ENCODE measurements at regions not wholly inside any gene's neighbourhood (a gene's known extent, or its start where the extent isn't known, plus 50 kb on each side); places are given as distances from the start of the nearest gene placed in this dataset.

- TF ChIP-seq CTCF (conservative IDR thresholded peaks at IDR 0.05; ENCODE audit: low read depth in 2 of 2): no peak
- no peak for TF ChIP-seq EZH2phosphoT487 (IDR thresholded peaks at IDR 0.05; ENCODE audit: unreplicated experiment)
- TF ChIP-seq EZH2 (IDR thresholded peaks at IDR 0.05; ENCODE audit: low read depth, unreplicated experiment): no peak
- no peak for TF ChIP-seq CREB1 (CRISPR knock-in tag; IDR thresholded peaks at IDR 0.05; ENCODE audit: low read depth)
- TF ChIP-seq POLR2AphosphoS5 (IDR thresholded peaks at IDR 0.05; ENCODE audit: low read depth): no peak
- no peak for TF ChIP-seq ZNF462 (CRISPR knock-in tag; IDR thresholded peaks at IDR 0.05)
- TF ChIP-seq, protein P1, sequence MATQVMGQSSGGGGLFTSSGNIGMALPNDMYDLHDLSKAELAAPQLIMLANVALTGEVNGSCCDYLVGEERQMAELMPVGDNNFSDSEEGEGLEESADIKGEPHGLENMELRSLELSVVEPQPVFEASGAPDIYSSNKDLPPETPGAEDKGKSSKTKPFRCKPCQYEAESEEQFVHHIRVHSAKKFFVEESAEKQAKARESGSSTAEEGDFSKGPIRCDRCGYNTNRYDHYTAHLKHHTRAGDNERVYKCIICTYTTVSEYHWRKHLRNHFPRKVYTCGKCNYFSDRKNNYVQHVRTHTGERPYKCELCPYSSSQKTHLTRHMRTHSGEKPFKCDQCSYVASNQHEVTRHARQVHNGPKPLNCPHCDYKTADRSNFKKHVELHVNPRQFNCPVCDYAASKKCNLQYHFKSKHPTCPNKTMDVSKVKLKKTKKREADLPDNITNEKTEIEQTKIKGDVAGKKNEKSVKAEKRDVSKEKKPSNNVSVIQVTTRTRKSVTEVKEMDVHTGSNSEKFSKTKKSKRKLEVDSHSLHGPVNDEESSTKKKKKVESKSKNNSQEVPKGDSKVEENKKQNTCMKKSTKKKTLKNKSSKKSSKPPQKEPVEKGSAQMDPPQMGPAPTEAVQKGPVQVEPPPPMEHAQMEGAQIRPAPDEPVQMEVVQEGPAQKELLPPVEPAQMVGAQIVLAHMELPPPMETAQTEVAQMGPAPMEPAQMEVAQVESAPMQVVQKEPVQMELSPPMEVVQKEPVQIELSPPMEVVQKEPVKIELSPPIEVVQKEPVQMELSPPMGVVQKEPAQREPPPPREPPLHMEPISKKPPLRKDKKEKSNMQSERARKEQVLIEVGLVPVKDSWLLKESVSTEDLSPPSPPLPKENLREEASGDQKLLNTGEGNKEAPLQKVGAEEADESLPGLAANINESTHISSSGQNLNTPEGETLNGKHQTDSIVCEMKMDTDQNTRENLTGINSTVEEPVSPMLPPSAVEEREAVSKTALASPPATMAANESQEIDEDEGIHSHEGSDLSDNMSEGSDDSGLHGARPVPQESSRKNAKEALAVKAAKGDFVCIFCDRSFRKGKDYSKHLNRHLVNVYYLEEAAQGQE (IDR thresholded peaks at IDR 0.05; ENCODE audit: unreplicated experiment): no peak
- no peak for TF ChIP-seq ZNF114 (CRISPR knock-in tag; IDR thresholded peaks at IDR 0.05)
- TF ChIP-seq ZNF331 (CRISPR knock-in tag; IDR thresholded peaks at IDR 0.05; ENCODE audit: low read depth): no peak
- TF ChIP-seq JUNB (IDR thresholded peaks at IDR 0.05; ENCODE audit: unreplicated experiment): no peak
- TF ChIP-seq STAT1 (IDR thresholded peaks at IDR 0.05; ENCODE audit: unreplicated experiment): no peak
- TF ChIP-seq ETS1 (IDR thresholded peaks at IDR 0.05): no peak
These were observed 53.1 kb upstream of the UCN3 start for GRCh38 chr10:5311617-5312016.
